ENCODE measurements at regions not wholly inside any gene's neighbourhood (a gene's known extent, or its start where the extent isn't known, plus 50 kb on each side); places are given as distances from the start of the nearest gene placed in this dataset.

DNA sequence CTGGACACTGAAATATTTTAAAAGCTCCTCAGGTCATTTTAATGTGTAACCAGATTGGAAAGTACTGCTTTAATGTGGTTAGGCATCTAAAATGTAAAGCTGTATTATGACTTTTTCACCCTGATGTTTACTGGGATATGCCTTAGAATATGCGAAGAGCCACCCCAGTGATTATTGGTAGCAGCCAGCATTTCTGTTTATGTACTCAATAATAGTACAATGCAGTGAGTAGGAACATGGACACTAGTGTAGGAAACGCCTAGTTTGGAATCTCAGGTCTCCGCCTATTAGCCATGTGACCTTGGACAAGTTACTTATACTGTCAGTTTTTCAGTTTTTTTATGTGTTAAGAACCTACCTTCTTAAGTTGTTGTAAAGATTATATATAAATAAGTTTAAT is 446.0 kb upstream of the PITX2 start:
- no peak overlapping the region for H4K91ac ChIP-seq (replicated peaks; ENCODE audit: insufficient read length, low read length)
- CTCF ChIA-PET (ENCODE audit: partially characterized antibody): no interaction called here

More for the DNA sequence above, 446.0 kb upstream of the PITX2 start:
- no peaks in the 10 kb centered on the region for H4K20me1 ChIP-seq (replicated peaks in 1 of 2; ENCODE audit: control insufficient read depth in 1 of 2, insufficient read depth in 2 of 2, low read length in 2 of 2)
- no peaks in the 10 kb centered on the region for H3K36me3 ChIP-seq (ENCODE audit: control insufficient read depth in 2 of 4, insufficient read depth in 4 of 4, low read length in 3 of 4)
- no peak overlapping the region for H2AFZ ChIP-seq (ENCODE audit: low read length)
- no peak overlapping the region for H2BK12ac ChIP-seq (ENCODE audit: low read depth, low read length)
- no peak overlapping the region for H2BK15ac ChIP-seq (ENCODE audit: low read length)
- H3K27ac ChIP-seq (ENCODE audit: low read depth, low read length): no peak overlapping the region
- no peak overlapping the region for H4K5ac ChIP-seq (ENCODE audit: insufficient read length, low read depth, low read length)
- H3K4me1 ChIP-seq (replicated peaks in 1 of 4; ENCODE audit: control insufficient read depth in 3 of 4, insufficient read depth in 4 of 4, low read length in 3 of 4): peaks cover 0 to 6% (median 3%) of the 10 kb centered on the region in 4 experiments; a peak in 2 of 7 replicates
- no peak overlapping the region for H3K4ac ChIP-seq (replicated peaks; ENCODE audit: insufficient read length, low read depth, low read length)
- H2BK20ac ChIP-seq (ENCODE audit: low read length): no peak overlapping the region
- no peak overlapping the region for H3K18ac ChIP-seq (ENCODE audit: extremely low read depth, low read length)
- H3K79me2 ChIP-seq (ENCODE audit: control insufficient read depth in 1 of 2, insufficient read depth in 2 of 2, low read length in 2 of 2): no peaks in the 10 kb centered on the region
- POLR2A ChIA-PET (ENCODE audit: partially characterized antibody): no interaction called here
- H3K9ac ChIP-seq (replicated peaks in 1 of 4; ENCODE audit: extremely low read depth in 1 of 4, low read depth in 3 of 4, low read length in 3 of 4): no peak overlapping the region
- TF ChIP-seq, protein P1, sequence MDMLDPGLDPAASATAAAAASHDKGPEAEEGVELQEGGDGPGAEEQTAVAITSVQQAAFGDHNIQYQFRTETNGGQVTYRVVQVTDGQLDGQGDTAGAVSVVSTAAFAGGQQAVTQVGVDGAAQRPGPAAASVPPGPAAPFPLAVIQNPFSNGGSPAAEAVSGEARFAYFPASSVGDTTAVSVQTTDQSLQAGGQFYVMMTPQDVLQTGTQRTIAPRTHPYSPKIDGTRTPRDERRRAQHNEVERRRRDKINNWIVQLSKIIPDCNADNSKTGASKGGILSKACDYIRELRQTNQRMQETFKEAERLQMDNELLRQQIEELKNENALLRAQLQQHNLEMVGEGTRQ (IDR thresholded peaks at IDR 0.05; ENCODE audit: low read length): no peak
- no peak overlapping the region for H2BK5ac ChIP-seq (ENCODE audit: low read depth, low read length)
- WGBS, 2 experiments (ENCODE audit: extremely low coverage in 1 of 2, insufficient coverage in 1 of 2, insufficient read length in 1 of 2, insufficient replicate concordance in 2 of 2, low coverage in 1 of 2, low lambda C conversion rate in 2 of 2, missing lambda C conversion rate in 1 of 2): 94% methylated on average over 3 of the region's 3 CpGs; no CpG with 5 or more reads in 1 of the 2 experiments
- H3K27me3 ChIP-seq (replicated peaks in 1 of 4; ENCODE audit: control insufficient read depth in 3 of 4, extremely low read depth in 1 of 4, insufficient read depth in 3 of 4, low read length in 3 of 4): no peaks in the 10 kb centered on the region
- DNase-seq (ENCODE audit: low read depth in 1 of 2, low spot score in 2 of 2) (no peak), FAIRE-seq (no peak)
- H4K8ac ChIP-seq (ENCODE audit: extremely low read depth, insufficient read depth, low read length): no peak overlapping the region
- no peak overlapping the region for H2AK5ac ChIP-seq (ENCODE audit: low read depth, low read length)
- no peak overlapping the region for H3K23ac ChIP-seq (ENCODE audit: insufficient read length)
- no peaks in the 10 kb centered on the region for H3K9me3 ChIP-seq (ENCODE audit: insufficient read depth in 2 of 2, low read depth in 1 of 2, low read length in 1 of 2)
- no peaks in the 10 kb centered on the region for H3K23me2 ChIP-seq (ENCODE audit: low read depth, low read length)
- no peak overlapping the region for H3K4me3 ChIP-seq (ENCODE audit: extremely low read depth in 1 of 4, insufficient read depth in 2 of 4, low read depth in 3 of 4, low read length in 4 of 4)
- H3K4me2 ChIP-seq (ENCODE audit: insufficient read depth in 1 of 2, low read depth in 2 of 2, low read length in 2 of 2): no peak overlapping the region
- no peaks in the 10 kb centered on the region for H3K79me1 ChIP-seq (ENCODE audit: low read depth, low read length)
- H3K14ac ChIP-seq (ENCODE audit: insufficient read length): no peak overlapping the region
- H2BK120ac ChIP-seq (replicated peaks; ENCODE audit: low read depth, low read length): no peak overlapping the region
- H3K56ac ChIP-seq (replicated peaks; ENCODE audit: insufficient read length, low read depth, low read length): no peak overlapping the region
